BLaER1 treated with 17β-estradiol and CSF1 and Interleukin-3, amounts not matched to agents 10 nM and 100 nM (cell line): ENCODE measurements at regions not wholly inside any gene's neighbourhood (a gene's known extent, or its start where the extent isn't known, plus 50 kb on each side); places are given as distances from the start of the nearest gene placed in this dataset.

ENCODE experiments used
- H3K27ac ChIP-seq, 11 experiments: shearing (Covaris generic); formaldehyde crosslinking; 2 replicates each; pipeline ENCODE4 v1.8.1; 2022
- H3K27me3 ChIP-seq, 11 experiments: shearing (Covaris generic); formaldehyde crosslinking; 2 replicates each; pipeline ENCODE4 v1.8.1; 2022
- H3K36me3 ChIP-seq, 11 experiments: shearing (Covaris generic); formaldehyde crosslinking; 2 replicates each; pipeline ENCODE4 v1.8.1; 2022
- H3K4me1 ChIP-seq, 10 experiments: shearing (Covaris generic); formaldehyde crosslinking; 2 replicates each; pipeline ENCODE4 v1.8.1; 2022
- H3K4me2 ChIP-seq, 11 experiments: shearing (Covaris generic); formaldehyde crosslinking; 2 replicates each; pipeline ENCODE4 v1.8.1; 2022
- H3K4me3 ChIP-seq, 10 experiments: shearing (Covaris generic); formaldehyde crosslinking; 2 replicates each; pipeline ENCODE4 v1.8.1; 2022
- H3K9ac ChIP-seq, 11 experiments: shearing (Covaris generic); formaldehyde crosslinking; 2 replicates each; pipeline ENCODE4 v1.8.1; 2022
- H3K9me3 ChIP-seq, 11 experiments: shearing (Covaris generic); formaldehyde crosslinking; replicated peaks in 1 of 11; 2 replicates each; pipeline ENCODE4 v1.8.1; 2022
- H4K20me1 ChIP-seq, 11 experiments: shearing (Covaris generic); formaldehyde crosslinking; 2 replicates each; pipeline ENCODE4 v1.8.1; 2022
- Cebpa-rat ChIP-seq, 11 experiments: shearing (Covaris generic); IDR thresholded peaks; 2 replicates each; pipeline ENCODE4 v1.8.1; 2022

- H3K9ac ChIP-seq, result no peak overlapping the region
- H3K27me3 ChIP-seq, result no peaks in the 10 kb centered on the region
- peaks cover 0 to 11% (median 5%) of the 10 kb centered on the region in 10 experiments; a peak in 8 of 20 replicates for H3K4me1 ChIP-seq
- H3K4me3 ChIP-seq, result no peak overlapping the region
- H3K36me3 ChIP-seq, result no peaks in the 10 kb centered on the region
- no peak for TF ChIP-seq Cebpa-rat (IDR thresholded peaks at IDR 0.05)
- H3K4me2 ChIP-seq, result peak overlapping the region in 5 of 11 experiments; percentile 7 to 24 (median 9); a peak in 3 of 22 replicates
- peaks cover 0 to 15% (median 3%) of the 10 kb centered on the region in 11 experiments; a peak in 5 of 22 replicates for H3K9me3 ChIP-seq
- H3K27ac ChIP-seq, result no peak overlapping the region
- H4K20me1 ChIP-seq, result no peaks in the 10 kb centered on the region
Observed at GRCh38 chr2:139369423-139370409, 589.5 kb upstream of the NXPH2 start.

- Histone ChIP-seq H3K9ac (no peak overlapping the region), H3K27ac (no peak overlapping the region), H3K4me2 (no peak overlapping the region), H3K4me1 (peaks cover 0 to 11% (median 4%) of the 10 kb centered on the region in 10 experiments; a peak in 6 of 20 replicates), H3K36me3 (no peaks in the 10 kb centered on the region), H3K4me3 (no peak overlapping the region), H3K27me3 (no peaks in the 10 kb centered on the region), H4K20me1 (no peaks in the 10 kb centered on the region), H3K9me3 (peaks cover 0 to 15% (median 3%) of the 10 kb centered on the region in 11 experiments; a peak in 5 of 22 replicates)
- TF ChIP-seq Cebpa-rat (IDR thresholded peaks at IDR 0.05), result no peak
Observed at GRCh38 chr2:139367416-139367815, 587.2 kb upstream of the NXPH2 start.

- Histone ChIP-seq H4K20me1 (no peaks in the 10 kb centered on the region), H3K4me1 (peaks cover 0 to 11% (median 4%) of the 10 kb centered on the region in 10 experiments; a peak in 6 of 20 replicates), H3K27ac (no peak overlapping the region), H3K4me3 (no peak overlapping the region), H3K36me3 (no peaks in the 10 kb centered on the region), H3K27me3 (no peaks in the 10 kb centered on the region), H3K4me2 (no peak overlapping the region), H3K9ac (no peak overlapping the region), H3K9me3 (peaks cover 0 to 12% (median 3%) of the 10 kb centered on the region in 11 experiments; a peak in 5 of 22 replicates)
- TF ChIP-seq Cebpa-rat (IDR thresholded peaks at IDR 0.05), result no peak
Observed at GRCh38 chr2:139366681-139367080, 586.5 kb upstream of the NXPH2 start.

GRCh38 chr2:139365189-139365588 lies 585.0 kb upstream of the NXPH2 start:
- no peaks in the 10 kb centered on the region for H4K20me1 ChIP-seq
- no peaks in the 10 kb centered on the region for H3K27me3 ChIP-seq
- H3K4me1 ChIP-seq, result peaks cover 0 to 7% (median under 1%) of the 10 kb centered on the region in 10 experiments; a peak in 6 of 20 replicates
- H3K4me2 ChIP-seq, result peak overlapping the region in 3 of 11 experiments; percentile 14 to 34 (median 33); a peak in 3 of 22 replicates
- H3K9me3 ChIP-seq, result no peaks in the 10 kb centered on the region; a peak in 1 of 22 replicates
- no peak overlapping the region for H3K4me3 ChIP-seq
- no peak overlapping the region for H3K9ac ChIP-seq
- H3K27ac ChIP-seq, result no peak overlapping the region
- no peak for TF ChIP-seq Cebpa-rat (IDR thresholded peaks at IDR 0.05)
- no peaks in the 10 kb centered on the region for H3K36me3 ChIP-seq

GRCh38 chr2:139360654-139361053 lies 580.5 kb upstream of the NXPH2 start:
- H3K4me2 ChIP-seq, result no peak overlapping the region
- no peaks in the 10 kb centered on the region for H4K20me1 ChIP-seq
- no peak overlapping the region for H3K9ac ChIP-seq
- no peak for TF ChIP-seq Cebpa-rat (IDR thresholded peaks at IDR 0.05)
- H3K36me3 ChIP-seq, result no peaks in the 10 kb centered on the region
- no peaks in the 10 kb centered on the region for H3K9me3 ChIP-seq
- H3K4me3 ChIP-seq, result no peak overlapping the region
- no peak overlapping the region for H3K27ac ChIP-seq
- peaks cover 0 to 6% (median 0%) of the 10 kb centered on the region in 10 experiments; a peak in 4 of 20 replicates for H3K4me1 ChIP-seq
- H3K27me3 ChIP-seq, result no peaks in the 10 kb centered on the region

GRCh38 chr2:139359818-139360217 lies 579.6 kb upstream of the NXPH2 start:
- H3K4me2 ChIP-seq, result no peak overlapping the region
- H3K4me1 ChIP-seq, result no peaks in the 10 kb centered on the region
- H3K9me3 ChIP-seq, result no peaks in the 10 kb centered on the region; a peak in 1 of 22 replicates
- TF ChIP-seq Cebpa-rat (IDR thresholded peaks at IDR 0.05), result no peak
- H3K36me3 ChIP-seq, result no peaks in the 10 kb centered on the region
- no peak overlapping the region for H3K4me3 ChIP-seq
- H3K9ac ChIP-seq, result no peak overlapping the region
- no peaks in the 10 kb centered on the region for H4K20me1 ChIP-seq
- H3K27me3 ChIP-seq, result no peaks in the 10 kb centered on the region
- H3K27ac ChIP-seq, result no peak overlapping the region

- Histone ChIP-seq H3K4me3 (no peak overlapping the region), H3K9ac (no peak overlapping the region), H3K4me1 (no peaks in the 10 kb centered on the region), H3K36me3 (peaks cover 0 to 8% (median 0%) of the 10 kb centered on the region in 11 experiments; a peak in 3 of 22 replicates), H3K27me3 (no peaks in the 10 kb centered on the region), H3K27ac (no peak overlapping the region), H3K4me2 (no peak overlapping the region), H4K20me1 (no peaks in the 10 kb centered on the region), H3K9me3 (peaks cover 12 to 18% (median 16%) of the 10 kb centered on the region in 11 experiments)
- TF ChIP-seq Cebpa-rat (IDR thresholded peaks at IDR 0.05), result no peak
Observed at GRCh38 chr2:139357972-139358371, 577.8 kb upstream of the NXPH2 start.

GRCh38 chr2:139354518-139354917 lies 574.3 kb upstream of the NXPH2 start:
- Histone ChIP-seq H3K4me1 (no peaks in the 10 kb centered on the region), H3K4me2 (no peak overlapping the region), H3K27ac (no peak overlapping the region), H3K9ac (no peak overlapping the region), H3K27me3 (no peaks in the 10 kb centered on the region), H3K9me3 (peaks cover 18 to 29% (median 22%) of the 10 kb centered on the region in 11 experiments), H4K20me1 (no peaks in the 10 kb centered on the region), H3K4me3 (no peak overlapping the region), H3K36me3 (peaks cover 0 to 8% (median 0%) of the 10 kb centered on the region in 11 experiments; a peak in 3 of 22 replicates)
- TF ChIP-seq Cebpa-rat (IDR thresholded peaks at IDR 0.05), result no peak

- Histone ChIP-seq H4K20me1 (no peaks in the 10 kb centered on the region), H3K27ac (no peak overlapping the region), H3K4me2 (no peak overlapping the region), H3K9me3 (peaks cover 18 to 29% (median 22%) of the 10 kb centered on the region in 11 experiments), H3K27me3 (no peaks in the 10 kb centered on the region), H3K4me3 (no peak overlapping the region), H3K4me1 (no peaks in the 10 kb centered on the region), H3K36me3 (peaks cover 0 to 8% (median 0%) of the 10 kb centered on the region in 11 experiments; a peak in 3 of 22 replicates), H3K9ac (no peak overlapping the region)
- no peak for TF ChIP-seq Cebpa-rat (IDR thresholded peaks at IDR 0.05)
Observed at GRCh38 chr2:139353874-139354273, 573.7 kb upstream of the NXPH2 start.
